ENCODE measurements at regions not wholly inside any gene's neighbourhood (a gene's known extent, or its start where the extent isn't known, plus 50 kb on each side); places are given as distances from the start of the nearest gene placed in this dataset.

- no peak for DNase-seq (ENCODE audit: low read depth)
- TF ChIP-seq CTCF (conservative IDR thresholded peaks at IDR 0.05; ENCODE audit: low read depth, low read length) = peak; percentile 65
- no peak overlapping the region for H3K4me3 ChIP-seq (ENCODE audit: low read depth, low read length)
Measured at GRCh38 chr2:192749611-192750200, 555.0 kb upstream of the TMEFF2 start.

GRCh38 chr2:192741889-192742288 is 547.2 kb upstream of the TMEFF2 start:
- no peak overlapping the region for H3K4me3 ChIP-seq (ENCODE audit: low read depth, low read length)
- DNase-seq (ENCODE audit: low read depth) = no peak
- peak; percentile 58 for TF ChIP-seq CTCF (conservative IDR thresholded peaks at IDR 0.05; ENCODE audit: low read depth, low read length)

GRCh38 chr2:192735447-192735846 is 540.7 kb upstream of the TMEFF2 start:
- no peak for TF ChIP-seq CTCF (conservative IDR thresholded peaks at IDR 0.05; ENCODE audit: low read depth, low read length)
- DNase-seq (ENCODE audit: low read depth) = no peak
- no peak overlapping the region for H3K4me3 ChIP-seq (ENCODE audit: low read depth, low read length)

GRCh38 chr2:192729369-192729768 is 534.6 kb upstream of the TMEFF2 start:
- TF ChIP-seq CTCF (conservative IDR thresholded peaks at IDR 0.05; ENCODE audit: low read depth, low read length) = no peak
- no peak overlapping the region for H3K4me3 ChIP-seq (ENCODE audit: low read depth, low read length)
- DNase-seq (ENCODE audit: low read depth) = no peak

GRCh38 chr2:192725991-192726390 is 531.3 kb upstream of the TMEFF2 start:
- no peak for DNase-seq (ENCODE audit: low read depth)
- H3K4me3 ChIP-seq (ENCODE audit: low read depth, low read length) = no peak overlapping the region
- no peak for TF ChIP-seq CTCF (conservative IDR thresholded peaks at IDR 0.05; ENCODE audit: low read depth, low read length)

GRCh38 chr2:192719629-192720028 is 524.9 kb upstream of the TMEFF2 start:
- no peak for DNase-seq (ENCODE audit: low read depth)
- TF ChIP-seq CTCF (conservative IDR thresholded peaks at IDR 0.05; ENCODE audit: low read depth, low read length) = no peak
- H3K4me3 ChIP-seq (ENCODE audit: low read depth, low read length) = no peak overlapping the region

GRCh38 chr2:192718340-192718739 is 523.6 kb upstream of the TMEFF2 start:
- H3K4me3 ChIP-seq (ENCODE audit: low read depth, low read length) = no peak overlapping the region
- no peak for TF ChIP-seq CTCF (conservative IDR thresholded peaks at IDR 0.05; ENCODE audit: low read depth, low read length)
- no peak for DNase-seq (ENCODE audit: low read depth)
